GM23338 (cell line): ENCODE measurements at regions not wholly inside any gene's neighbourhood (a gene's known extent, or its start where the extent isn't known, plus 50 kb on each side); places are given as distances from the start of the nearest gene placed in this dataset.

Experiments
- EZH2 ChIP-seq: fragments of 200-600 bp; sonication (generic); IDR thresholded peaks from one replicate; pipeline ENCODE4 v1.8.0; 2017; ENCODE audit warnings: antibody characterized with exemption, mild to moderate bottlenecking, low read depth; ENCODE audit not compliant: unreplicated experiment
- EZH2phosphoT487 ChIP-seq: fragments of 200-600 bp; sonication (generic); IDR thresholded peaks from one replicate; pipeline ENCODE4 v1.8.1; 2018; ENCODE audit warnings: antibody characterized with exemption; ENCODE audit not compliant: unreplicated experiment
- POLR2AphosphoS5 ChIP-seq: IDR thresholded peaks from 2 replicates; pipeline ENCODE4 v1.6.1; 2016; ENCODE audit warnings: antibody characterized with exemption, low read depth
- TF ChIP-seq, protein P1 (sequence below), 2 experiments: fragments of 200-600 bp in 1 of 2; sonication (generic) in 1 of 2; conservative IDR thresholded peaks; 2 replicates each; pipeline versions ENCODE4 v1.5.1 to v1.6.1; 2016 to 2017; ENCODE audit warnings: antibody characterized with exemption in 2 of 2, low read depth in 2 of 2, mild to moderate bottlenecking in 2 of 2, moderate library complexity in 1 of 2
- TF ChIP-seq, protein P2 (sequence below): IDR thresholded peaks from one replicate; pipeline ENCODE4 v1.6.1; 2018; ENCODE audit warnings: antibody characterized with exemption; ENCODE audit not compliant: unreplicated experiment

DNA sequence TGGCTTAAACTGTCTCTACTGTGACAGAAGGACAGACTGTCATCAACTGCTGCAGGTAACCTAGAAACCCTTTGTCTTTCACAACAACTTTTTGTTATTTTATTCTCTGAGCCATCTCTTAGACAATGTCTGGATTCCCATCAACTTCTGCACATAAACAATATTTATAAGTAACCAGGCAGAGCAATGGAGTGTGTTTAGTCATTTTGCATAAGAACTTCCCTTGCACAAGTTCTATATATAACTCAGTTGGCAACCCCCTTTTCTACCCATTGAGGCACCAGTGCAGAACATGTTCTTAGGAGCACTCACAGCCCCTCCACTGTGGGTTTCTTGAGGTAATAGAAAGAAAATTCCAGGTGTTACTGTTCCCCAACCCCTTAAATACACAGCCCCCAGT lies 65.0 kb upstream of the IL6 start:
- TF ChIP-seq, protein P1, sequence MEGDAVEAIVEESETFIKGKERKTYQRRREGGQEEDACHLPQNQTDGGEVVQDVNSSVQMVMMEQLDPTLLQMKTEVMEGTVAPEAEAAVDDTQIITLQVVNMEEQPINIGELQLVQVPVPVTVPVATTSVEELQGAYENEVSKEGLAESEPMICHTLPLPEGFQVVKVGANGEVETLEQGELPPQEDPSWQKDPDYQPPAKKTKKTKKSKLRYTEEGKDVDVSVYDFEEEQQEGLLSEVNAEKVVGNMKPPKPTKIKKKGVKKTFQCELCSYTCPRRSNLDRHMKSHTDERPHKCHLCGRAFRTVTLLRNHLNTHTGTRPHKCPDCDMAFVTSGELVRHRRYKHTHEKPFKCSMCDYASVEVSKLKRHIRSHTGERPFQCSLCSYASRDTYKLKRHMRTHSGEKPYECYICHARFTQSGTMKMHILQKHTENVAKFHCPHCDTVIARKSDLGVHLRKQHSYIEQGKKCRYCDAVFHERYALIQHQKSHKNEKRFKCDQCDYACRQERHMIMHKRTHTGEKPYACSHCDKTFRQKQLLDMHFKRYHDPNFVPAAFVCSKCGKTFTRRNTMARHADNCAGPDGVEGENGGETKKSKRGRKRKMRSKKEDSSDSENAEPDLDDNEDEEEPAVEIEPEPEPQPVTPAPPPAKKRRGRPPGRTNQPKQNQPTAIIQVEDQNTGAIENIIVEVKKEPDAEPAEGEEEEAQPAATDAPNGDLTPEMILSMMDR (conservative IDR thresholded peaks at IDR 0.05; ENCODE audit: low read depth in 2 of 2), result no peak
- TF ChIP-seq EZH2 (no peak), POLR2AphosphoS5 (no peak), EZH2phosphoT487 (no peak)
- TF ChIP-seq, protein P2, sequence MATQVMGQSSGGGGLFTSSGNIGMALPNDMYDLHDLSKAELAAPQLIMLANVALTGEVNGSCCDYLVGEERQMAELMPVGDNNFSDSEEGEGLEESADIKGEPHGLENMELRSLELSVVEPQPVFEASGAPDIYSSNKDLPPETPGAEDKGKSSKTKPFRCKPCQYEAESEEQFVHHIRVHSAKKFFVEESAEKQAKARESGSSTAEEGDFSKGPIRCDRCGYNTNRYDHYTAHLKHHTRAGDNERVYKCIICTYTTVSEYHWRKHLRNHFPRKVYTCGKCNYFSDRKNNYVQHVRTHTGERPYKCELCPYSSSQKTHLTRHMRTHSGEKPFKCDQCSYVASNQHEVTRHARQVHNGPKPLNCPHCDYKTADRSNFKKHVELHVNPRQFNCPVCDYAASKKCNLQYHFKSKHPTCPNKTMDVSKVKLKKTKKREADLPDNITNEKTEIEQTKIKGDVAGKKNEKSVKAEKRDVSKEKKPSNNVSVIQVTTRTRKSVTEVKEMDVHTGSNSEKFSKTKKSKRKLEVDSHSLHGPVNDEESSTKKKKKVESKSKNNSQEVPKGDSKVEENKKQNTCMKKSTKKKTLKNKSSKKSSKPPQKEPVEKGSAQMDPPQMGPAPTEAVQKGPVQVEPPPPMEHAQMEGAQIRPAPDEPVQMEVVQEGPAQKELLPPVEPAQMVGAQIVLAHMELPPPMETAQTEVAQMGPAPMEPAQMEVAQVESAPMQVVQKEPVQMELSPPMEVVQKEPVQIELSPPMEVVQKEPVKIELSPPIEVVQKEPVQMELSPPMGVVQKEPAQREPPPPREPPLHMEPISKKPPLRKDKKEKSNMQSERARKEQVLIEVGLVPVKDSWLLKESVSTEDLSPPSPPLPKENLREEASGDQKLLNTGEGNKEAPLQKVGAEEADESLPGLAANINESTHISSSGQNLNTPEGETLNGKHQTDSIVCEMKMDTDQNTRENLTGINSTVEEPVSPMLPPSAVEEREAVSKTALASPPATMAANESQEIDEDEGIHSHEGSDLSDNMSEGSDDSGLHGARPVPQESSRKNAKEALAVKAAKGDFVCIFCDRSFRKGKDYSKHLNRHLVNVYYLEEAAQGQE, result no peak
